ENCODE measurements at regions not wholly inside any gene's neighbourhood (a gene's known extent, or its start where the extent isn't known, plus 50 kb on each side); places are given as distances from the start of the nearest gene placed in this dataset.

GRCh38 chr3:30333143-30333542 is 273.3 kb upstream of the TGFBR2 start:
- H3K27ac Mint-ChIP-seq = no peak overlapping the region
- ChIA-PET CTCF (no interaction called here), POLR2A (interaction anchor here (0.7 kb wide), 1 partner anchor 278 kb away, joined by 4 read pairs; no protein-coding TSS in a partner anchor)
- DNase-seq (ENCODE audit: low spot score) = no peak
- peaks cover 5% of the 10 kb centered on the region; the same call in 1 of the 2 replicates for H3K36me3 Mint-ChIP-seq
- ATAC-seq = no peak
- H3K27me3 Mint-ChIP-seq (ENCODE audit: low read depth) = no peaks in the 10 kb centered on the region
- peaks cover 10% of the 10 kb centered on the region for H3K9me3 Mint-ChIP-seq
- TF ChIP-seq RORB (CRISPR knock-in tag; IDR thresholded peaks at IDR 0.05) (no peak), ZNF671 (CRISPR knock-in tag; IDR thresholded peaks at IDR 0.05) (no peak), PRDM15 (CRISPR knock-in tag; IDR thresholded peaks at IDR 0.05) (no peak), ZBTB43 (CRISPR knock-in tag; IDR thresholded peaks at IDR 0.05) (no peak), ZMAT4 (CRISPR knock-in tag; IDR thresholded peaks at IDR 0.05) (no peak), ZBTB21 (CRISPR knock-in tag; IDR thresholded peaks at IDR 0.05; ENCODE audit: borderline replicate concordance) (no peak), ZNF512 (CRISPR knock-in tag; IDR thresholded peaks at IDR 0.05; ENCODE audit: borderline replicate concordance) (no peak), ZNF416 (CRISPR knock-in tag; IDR thresholded peaks at IDR 0.05) (no peak), ERG (CRISPR knock-in tag; IDR thresholded peaks at IDR 0.05) (no peak), FOXJ3 (CRISPR knock-in tag; IDR thresholded peaks at IDR 0.05; ENCODE audit: borderline replicate concordance) (no peak), RELA (CRISPR knock-in tag; IDR thresholded peaks at IDR 0.05; ENCODE audit: borderline replicate concordance) (no peak)
- TF ChIP-seq, protein P1, sequence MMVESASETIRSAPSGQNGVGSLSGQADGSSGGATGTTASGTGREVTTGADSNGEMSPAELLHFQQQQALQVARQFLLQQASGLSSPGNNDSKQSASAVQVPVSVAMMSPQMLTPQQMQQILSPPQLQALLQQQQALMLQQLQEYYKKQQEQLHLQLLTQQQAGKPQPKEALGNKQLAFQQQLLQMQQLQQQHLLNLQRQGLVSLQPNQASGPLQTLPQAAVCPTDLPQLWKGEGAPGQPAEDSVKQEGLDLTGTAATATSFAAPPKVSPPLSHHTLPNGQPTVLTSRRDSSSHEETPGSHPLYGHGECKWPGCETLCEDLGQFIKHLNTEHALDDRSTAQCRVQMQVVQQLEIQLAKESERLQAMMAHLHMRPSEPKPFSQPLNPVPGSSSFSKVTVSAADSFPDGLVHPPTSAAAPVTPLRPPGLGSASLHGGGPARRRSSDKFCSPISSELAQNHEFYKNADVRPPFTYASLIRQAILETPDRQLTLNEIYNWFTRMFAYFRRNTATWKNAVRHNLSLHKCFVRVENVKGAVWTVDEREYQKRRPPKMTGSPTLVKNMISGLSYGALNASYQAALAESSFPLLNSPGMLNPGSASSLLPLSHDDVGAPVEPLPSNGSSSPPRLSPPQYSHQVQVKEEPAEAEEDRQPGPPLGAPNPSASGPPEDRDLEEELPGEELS (CRISPR knock-in tag; IDR thresholded peaks at IDR 0.05) = no peak
- TF ChIP-seq, protein P2, sequence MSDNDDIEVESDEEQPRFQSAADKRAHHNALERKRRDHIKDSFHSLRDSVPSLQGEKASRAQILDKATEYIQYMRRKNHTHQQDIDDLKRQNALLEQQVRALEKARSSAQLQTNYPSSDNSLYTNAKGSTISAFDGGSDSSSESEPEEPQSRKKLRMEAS (CRISPR knock-in tag; IDR thresholded peaks at IDR 0.05) = no peak
- TF ChIP-seq, protein P3, sequence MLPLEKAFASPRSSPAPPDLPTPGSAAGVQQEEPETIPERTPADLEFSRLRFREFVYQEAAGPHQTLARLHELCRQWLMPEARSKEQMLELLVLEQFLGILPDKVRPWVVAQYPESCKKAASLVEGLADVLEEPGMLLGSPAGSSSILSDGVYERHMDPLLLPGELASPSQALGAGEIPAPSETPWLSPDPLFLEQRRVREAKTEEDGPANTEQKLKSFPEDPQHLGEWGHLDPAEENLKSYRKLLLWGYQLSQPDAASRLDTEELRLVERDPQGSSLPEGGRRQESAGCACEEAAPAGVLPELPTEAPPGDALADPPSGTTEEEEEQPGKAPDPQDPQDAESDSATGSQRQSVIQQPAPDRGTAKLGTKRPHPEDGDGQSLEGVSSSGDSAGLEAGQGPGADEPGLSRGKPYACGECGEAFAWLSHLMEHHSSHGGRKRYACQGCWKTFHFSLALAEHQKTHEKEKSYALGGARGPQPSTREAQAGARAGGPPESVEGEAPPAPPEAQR (CRISPR knock-in tag; IDR thresholded peaks at IDR 0.05) = no peak
- TF ChIP-seq, protein P4, sequence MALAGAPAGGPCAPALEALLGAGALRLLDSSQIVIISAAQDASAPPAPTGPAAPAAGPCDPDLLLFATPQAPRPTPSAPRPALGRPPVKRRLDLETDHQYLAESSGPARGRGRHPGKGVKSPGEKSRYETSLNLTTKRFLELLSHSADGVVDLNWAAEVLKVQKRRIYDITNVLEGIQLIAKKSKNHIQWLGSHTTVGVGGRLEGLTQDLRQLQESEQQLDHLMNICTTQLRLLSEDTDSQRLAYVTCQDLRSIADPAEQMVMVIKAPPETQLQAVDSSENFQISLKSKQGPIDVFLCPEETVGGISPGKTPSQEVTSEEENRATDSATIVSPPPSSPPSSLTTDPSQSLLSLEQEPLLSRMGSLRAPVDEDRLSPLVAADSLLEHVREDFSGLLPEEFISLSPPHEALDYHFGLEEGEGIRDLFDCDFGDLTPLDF (CRISPR knock-in tag; IDR thresholded peaks at IDR 0.05) = no peak
- no peak overlapping the region for H3K4me3 Mint-ChIP-seq
- peaks cover 11% of the 10 kb centered on the region for H3K4me1 Mint-ChIP-seq
